ENCODE measurements at regions not wholly inside any gene's neighbourhood (a gene's known extent, or its start where the extent isn't known, plus 50 kb on each side); places are given as distances from the start of the nearest gene placed in this dataset.

DNA sequence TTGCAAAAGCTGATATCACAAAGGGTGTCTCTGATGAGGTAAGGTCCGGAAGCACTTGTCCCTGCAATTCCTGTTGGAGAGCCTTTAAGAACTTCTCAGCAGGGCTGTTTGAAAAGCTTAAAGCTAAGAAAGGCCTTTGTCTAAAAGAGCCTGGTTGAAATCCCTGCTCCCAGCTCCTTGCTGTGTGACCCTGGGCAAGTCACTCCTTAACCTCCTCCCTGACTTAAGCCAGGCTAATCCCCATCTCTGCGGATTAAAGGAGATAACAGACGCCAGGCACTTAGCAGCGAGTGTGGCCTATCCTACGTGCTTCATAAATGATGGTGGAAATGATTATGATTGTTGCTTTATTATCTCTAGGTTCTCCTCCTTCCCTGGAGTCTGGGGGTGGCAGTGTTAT lies 368.0 kb upstream of the RBFOX1 start:
- no peaks in the 10 kb centered on the region for H3K9me3 ChIP-seq

GRCh38 chr16:6961704-6962103 lies 370.9 kb upstream of the RBFOX1 start:
- TF ChIP-seq POLR2A (IDR thresholded peaks at IDR 0.05) (no peak), CTCF (IDR thresholded peaks at IDR 0.05) (no peak)
- peaks cover 0 to 3% (median 0%) of the 10 kb centered on the region in 12 donors for H3K9me3 ChIP-seq
- H3K27me3 ChIP-seq = no peaks in the 10 kb centered on the region
- no peak overlapping the region for H3K27ac ChIP-seq
- WGBS, 4 donors = 62 to 81% (median 68%) methylated on average over 3 of the region's 3 CpGs
- ATAC-seq (no peak), DNase-seq (no peak)
- no peaks in the 10 kb centered on the region for H3K36me3 ChIP-seq
- no peak overlapping the region for H3K4me3 ChIP-seq
- intact Hi-C loops (cut with DNase I) = no loop called here
- no peaks in the 10 kb centered on the region for H3K4me1 ChIP-seq

More for the DNA sequence above, 368.0 kb upstream of the RBFOX1 start:
- Histone ChIP-seq H3K27me3 (peaks cover 0 to 9% (median 0%) of the 10 kb centered on the region in 9 donors), H3K27ac (no peak overlapping the region), H3K4me3 (no peak overlapping the region), H3K36me3 (no peaks in the 10 kb centered on the region), H3K4me1 (no peaks in the 10 kb centered on the region)
- WGBS, 4 donors = 58 to 68% (median 64%) methylated on average over 5 of the region's 5 CpGs
- no peak for ATAC-seq
- no peak for DNase-seq
- no peak for TF ChIP-seq CTCF (IDR thresholded peaks at IDR 0.05)
- TF ChIP-seq POLR2A (IDR thresholded peaks at IDR 0.05) = no peak
- intact Hi-C loops (cut with DNase I) = no loop called here

GRCh38 chr16:6958184-6958583 lies 374.5 kb upstream of the RBFOX1 start:
- no peak overlapping the region for H3K27ac ChIP-seq
- H3K27me3 ChIP-seq = no peaks in the 10 kb centered on the region
- peaks cover 0 to 3% (median 0%) of the 10 kb centered on the region in 12 donors for H3K9me3 ChIP-seq
- intact Hi-C loops (cut with DNase I) = no loop called here
- ATAC-seq = no peak
- no peak overlapping the region for H3K4me3 ChIP-seq
- DNase-seq = no peak
- WGBS, 4 donors = 85 to 91% (median 88%) methylated on average over 8 of the region's 8 CpGs
- TF ChIP-seq POLR2A (IDR thresholded peaks at IDR 0.05) = no peak
- no peak for TF ChIP-seq CTCF (IDR thresholded peaks at IDR 0.05)
- no peaks in the 10 kb centered on the region for H3K4me1 ChIP-seq
- H3K36me3 ChIP-seq = no peaks in the 10 kb centered on the region

GRCh38 chr16:6957681-6958080 lies 375.0 kb upstream of the RBFOX1 start:
- TF ChIP-seq CTCF (IDR thresholded peaks at IDR 0.05) = no peak
- no peak for TF ChIP-seq POLR2A (IDR thresholded peaks at IDR 0.05)
- intact Hi-C loops (cut with DNase I) = no loop called here
- ATAC-seq (no peak), DNase-seq (no peak)
- no peaks in the 10 kb centered on the region for H3K4me1 ChIP-seq
- no peak overlapping the region for H3K4me3 ChIP-seq
- 28 to 35% (median 31%) methylated on average over 4 of the region's 4 CpGs for WGBS, 4 donors
- no peaks in the 10 kb centered on the region for H3K27me3 ChIP-seq
- peaks cover 0 to 3% (median 0%) of the 10 kb centered on the region in 12 donors for H3K9me3 ChIP-seq
- no peak overlapping the region for H3K27ac ChIP-seq
- no peaks in the 10 kb centered on the region for H3K36me3 ChIP-seq

Data from heart left ventricle (tissue), 16 donors.